Fibroblast of the aortic adventitia (primary cell): ENCODE measurements at regions not wholly inside any gene's neighbourhood (a gene's known extent, or its start where the extent isn't known, plus 50 kb on each side); places are given as distances from the start of the nearest gene placed in this dataset.
A peak's percentile ranks its signal among the peaks of the same experiment; 100 is the strongest.

Source experiments
- DNase-seq: peaks from one replicate; pipeline ENCODE4 v3.0.0-alpha.2; 2010; ENCODE audit warnings: low read depth
- H3K4me3 ChIP-seq: 2 replicates; pipeline ENCODE4 v1.5.1; 2011; ENCODE audit warnings: low read depth, mild to moderate bottlenecking, control low read depth, low read length, moderate library complexity
- TF ChIP-seq, protein P1 (sequence below): IDR thresholded peaks from 2 replicates; pipeline ENCODE4 v1.5.1; 2011; ENCODE audit warnings: mild to moderate bottlenecking, low read length, control low read depth, inconsistent platforms; ENCODE audit not compliant: insufficient read depth

DNA sequence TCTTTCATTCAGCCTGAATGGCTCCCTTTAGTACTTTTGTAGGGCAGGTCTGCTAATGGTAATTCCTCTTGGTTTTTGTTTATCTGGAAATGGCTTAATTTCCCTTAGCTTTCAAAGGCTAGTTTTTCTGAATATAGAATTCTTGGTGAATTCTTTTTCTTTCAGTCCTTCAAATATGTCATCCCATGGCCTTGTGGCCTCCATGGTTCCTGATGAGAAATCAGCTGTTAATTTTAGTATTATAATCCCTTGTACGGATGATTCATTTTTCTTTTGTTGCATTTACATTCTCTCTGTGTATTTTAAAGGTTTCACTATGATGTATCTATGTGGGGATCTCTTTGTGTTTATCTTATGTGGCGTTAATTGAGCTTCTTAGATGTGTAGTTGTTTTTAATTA, 179.6 kb upstream of the ARG1 start:
- no peak overlapping the region for H3K4me3 ChIP-seq
- TF ChIP-seq, protein P1, sequence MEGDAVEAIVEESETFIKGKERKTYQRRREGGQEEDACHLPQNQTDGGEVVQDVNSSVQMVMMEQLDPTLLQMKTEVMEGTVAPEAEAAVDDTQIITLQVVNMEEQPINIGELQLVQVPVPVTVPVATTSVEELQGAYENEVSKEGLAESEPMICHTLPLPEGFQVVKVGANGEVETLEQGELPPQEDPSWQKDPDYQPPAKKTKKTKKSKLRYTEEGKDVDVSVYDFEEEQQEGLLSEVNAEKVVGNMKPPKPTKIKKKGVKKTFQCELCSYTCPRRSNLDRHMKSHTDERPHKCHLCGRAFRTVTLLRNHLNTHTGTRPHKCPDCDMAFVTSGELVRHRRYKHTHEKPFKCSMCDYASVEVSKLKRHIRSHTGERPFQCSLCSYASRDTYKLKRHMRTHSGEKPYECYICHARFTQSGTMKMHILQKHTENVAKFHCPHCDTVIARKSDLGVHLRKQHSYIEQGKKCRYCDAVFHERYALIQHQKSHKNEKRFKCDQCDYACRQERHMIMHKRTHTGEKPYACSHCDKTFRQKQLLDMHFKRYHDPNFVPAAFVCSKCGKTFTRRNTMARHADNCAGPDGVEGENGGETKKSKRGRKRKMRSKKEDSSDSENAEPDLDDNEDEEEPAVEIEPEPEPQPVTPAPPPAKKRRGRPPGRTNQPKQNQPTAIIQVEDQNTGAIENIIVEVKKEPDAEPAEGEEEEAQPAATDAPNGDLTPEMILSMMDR = no peak
- no peak for DNase-seq

DNA sequence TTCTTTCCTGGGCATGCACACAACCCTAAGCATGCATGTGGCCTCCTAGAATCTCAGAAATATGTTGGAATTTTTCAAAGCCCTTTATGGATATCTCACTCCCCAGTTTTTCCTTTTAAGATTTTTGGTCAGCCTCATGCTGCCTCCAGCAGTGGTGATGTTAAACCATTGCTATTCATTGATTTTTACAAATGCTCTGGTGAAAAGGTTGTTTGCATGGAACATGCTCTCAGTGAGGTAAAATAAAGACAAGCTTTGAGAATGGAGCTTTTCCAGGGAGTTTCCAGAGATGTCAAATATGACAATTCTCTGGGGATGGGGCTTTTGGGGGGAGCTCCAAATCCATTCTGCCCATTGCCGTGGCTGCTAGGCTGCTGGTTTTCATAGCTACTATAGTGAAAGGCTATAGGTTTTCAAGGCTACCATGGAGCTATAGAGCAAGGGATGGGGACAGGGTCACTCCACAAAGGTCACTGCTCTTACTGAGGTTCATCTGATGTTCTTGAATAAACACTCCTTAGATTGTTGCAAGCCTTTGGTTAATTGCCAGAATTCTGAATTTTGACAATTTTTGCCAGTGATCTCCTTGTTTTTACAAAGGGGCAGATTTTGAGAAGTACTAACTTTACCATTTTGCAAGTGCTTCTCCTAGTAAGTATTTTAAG, 178.1 kb upstream of the ARG1 start:
- TF ChIP-seq, protein P1 = no peak
- no peak overlapping the region for H3K4me3 ChIP-seq
- no peak for DNase-seq

DNA sequence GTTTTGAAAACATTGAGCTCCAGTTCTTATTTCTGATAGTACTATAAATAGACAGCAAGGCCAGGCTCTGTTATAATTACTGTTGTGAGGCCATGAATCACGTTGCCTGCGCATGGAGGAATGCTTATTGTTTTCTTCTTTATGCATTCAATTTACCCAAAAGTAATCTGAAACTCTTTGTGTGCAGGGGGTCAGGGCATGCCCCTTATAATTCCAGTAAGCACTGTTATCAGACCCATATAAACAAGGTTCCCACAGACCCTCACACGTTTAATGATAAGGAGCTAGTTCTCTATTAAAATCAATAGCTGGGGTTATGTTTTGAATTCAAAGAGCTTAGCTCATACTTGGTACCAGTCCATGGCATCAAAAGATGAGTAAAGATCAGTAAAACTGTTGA, 174.8 kb upstream of the ARG1 start:
- H3K4me3 ChIP-seq = no peak overlapping the region
- TF ChIP-seq, protein P1 = no peak
- no peak for DNase-seq

DNA sequence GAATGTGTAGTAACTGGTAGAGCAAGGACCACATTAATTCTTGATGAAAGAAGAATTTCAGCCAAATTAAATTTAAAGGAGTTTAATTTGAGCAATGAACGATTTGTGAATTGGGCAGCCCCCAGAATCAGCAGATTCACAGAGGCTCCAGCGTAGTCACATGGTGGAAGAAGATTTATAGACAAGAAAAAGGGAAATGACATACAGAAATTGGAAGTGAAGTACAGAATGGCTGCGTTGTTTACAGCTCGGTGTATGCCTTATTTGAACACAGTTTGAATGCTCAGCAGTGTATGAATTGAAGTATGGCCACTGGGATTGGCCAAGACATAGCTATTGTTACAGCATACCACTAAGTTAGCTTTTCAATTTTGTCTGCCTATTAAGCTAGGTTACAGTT, 173.6 kb upstream of the ARG1 start:
- no peak for DNase-seq
- TF ChIP-seq, protein P1 = no peak
- H3K4me3 ChIP-seq = no peak overlapping the region

DNA sequence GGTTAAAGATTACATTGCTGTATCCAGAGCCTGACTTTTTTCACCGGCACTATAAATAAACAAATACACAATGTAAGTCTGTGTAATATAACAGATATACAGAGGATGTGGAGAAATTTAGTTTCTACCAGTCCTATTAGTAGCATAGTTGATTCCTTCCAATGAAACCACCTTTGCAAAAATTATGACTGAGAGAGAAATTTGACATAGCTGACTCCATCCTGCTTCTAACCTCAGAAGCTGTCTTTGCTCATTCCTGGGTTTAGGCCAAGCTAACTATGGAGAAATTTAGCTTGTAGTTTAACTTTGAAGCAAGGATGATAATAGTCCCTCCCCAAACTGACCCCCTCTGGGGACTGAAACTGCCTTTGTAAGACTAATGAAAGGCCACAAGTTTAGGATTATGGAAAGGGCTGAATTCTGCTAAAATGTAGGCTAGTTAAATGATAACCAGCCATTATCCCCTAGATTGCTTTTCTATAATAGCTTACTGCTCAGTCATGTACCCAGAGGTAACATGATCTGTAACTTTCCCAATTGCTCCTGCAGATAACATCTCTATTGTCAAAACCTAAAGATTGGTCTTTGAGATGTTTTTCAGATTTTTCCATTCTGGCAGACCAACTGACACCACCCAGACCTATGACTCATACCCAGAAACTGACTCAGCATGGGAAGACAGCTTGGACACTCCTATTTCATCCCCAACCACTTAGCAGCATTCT, 172.8 kb upstream of the ARG1 start:
- no peak overlapping the region for H3K4me3 ChIP-seq
- TF ChIP-seq, protein P1 = no peak

DNA sequence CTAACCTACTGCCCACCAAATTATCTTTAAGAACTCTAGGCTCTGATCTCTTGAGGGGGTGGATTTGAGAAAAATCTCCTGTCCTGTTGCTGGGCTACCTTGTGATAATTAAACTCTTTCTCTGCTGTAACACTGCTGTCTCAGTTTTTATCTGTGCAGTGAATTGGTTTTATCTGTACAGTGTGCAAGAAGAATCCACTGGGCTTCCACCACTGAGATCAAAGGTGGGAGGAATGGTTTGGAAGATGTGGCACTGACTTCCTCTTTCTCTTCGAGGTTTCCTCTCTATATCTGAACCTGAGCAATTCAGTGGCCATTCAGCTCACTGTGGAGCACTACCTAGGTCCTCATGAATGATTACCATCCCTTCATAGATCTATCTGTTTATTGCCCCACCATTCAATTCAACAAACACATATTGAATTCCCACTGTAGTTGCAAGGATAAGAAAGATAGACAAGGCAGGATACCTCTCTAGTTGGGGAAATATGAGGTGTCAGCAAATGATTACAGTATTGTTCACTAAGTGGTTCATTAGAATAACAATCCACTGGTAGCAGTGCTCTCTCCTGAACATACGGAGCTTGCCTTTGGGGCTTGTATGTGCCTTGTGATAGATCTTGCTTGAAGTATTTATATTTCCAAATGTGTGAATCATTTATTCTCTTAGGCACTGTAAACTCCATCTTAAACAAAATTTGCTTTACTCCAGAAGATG, 172.1 kb upstream of the ARG1 start:
- no peak overlapping the region for H3K4me3 ChIP-seq
- DNase-seq = no peak
- TF ChIP-seq, protein P1 = no peak

More for the DNA sequence above, 172.8 kb upstream of the ARG1 start:
- peak; percentile 91 for DNase-seq
